Stimulated activated CD4-positive, alpha-beta T cell treated with anti-CD3 and anti-CD28 coated beads, TNF-alpha, amount 100 ng/mL, for 24 hours (primary cell): ENCODE measurements at regions not wholly inside any gene's neighbourhood (a gene's known extent, or its start where the extent isn't known, plus 50 kb on each side); places are given as distances from the start of the nearest gene placed in this dataset.
"Not testable (repeated sequence)": the region's sequence is repeated elsewhere in the genome, so short reads cannot be mapped to it uniquely, and the experiment has no call there.

Experiments used
- DNase-seq, 3 experiments: peaks; one replicate each; pipeline ENCODE4 v3.0.0-alpha.2; 2020; ENCODE audit warnings: low read depth in 3 of 3

GRCh38 chr15:24835301-24835700 lies 119.5 kb upstream of the SNRPN start:
- no peak for DNase-seq

DNA sequence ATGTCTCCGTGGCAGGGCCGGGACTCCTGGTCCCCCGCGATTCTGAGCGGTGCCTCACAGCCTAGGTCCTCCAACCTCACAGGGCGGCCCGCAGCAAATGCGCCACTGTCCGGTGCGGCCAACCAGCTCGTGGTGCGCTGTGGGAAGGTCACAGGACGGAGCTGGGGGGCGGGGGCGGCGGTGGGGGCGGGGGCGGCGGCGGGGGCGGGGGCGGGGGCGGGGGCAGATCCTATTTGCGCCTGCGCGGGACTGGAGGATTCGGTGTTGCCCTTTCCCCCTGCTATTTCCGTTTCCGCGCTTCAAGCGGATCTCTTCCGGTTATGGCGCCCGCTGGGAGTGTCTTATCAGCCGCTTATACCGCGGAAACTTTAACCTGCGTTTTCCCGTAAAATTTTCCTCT lies 106.7 kb upstream of the SNRPN start:
- no peak for DNase-seq

- no peak for DNase-seq
Measured at GRCh38 chr15:24856397-24857390, 98.1 kb upstream of the SNRPN start.

DNA sequence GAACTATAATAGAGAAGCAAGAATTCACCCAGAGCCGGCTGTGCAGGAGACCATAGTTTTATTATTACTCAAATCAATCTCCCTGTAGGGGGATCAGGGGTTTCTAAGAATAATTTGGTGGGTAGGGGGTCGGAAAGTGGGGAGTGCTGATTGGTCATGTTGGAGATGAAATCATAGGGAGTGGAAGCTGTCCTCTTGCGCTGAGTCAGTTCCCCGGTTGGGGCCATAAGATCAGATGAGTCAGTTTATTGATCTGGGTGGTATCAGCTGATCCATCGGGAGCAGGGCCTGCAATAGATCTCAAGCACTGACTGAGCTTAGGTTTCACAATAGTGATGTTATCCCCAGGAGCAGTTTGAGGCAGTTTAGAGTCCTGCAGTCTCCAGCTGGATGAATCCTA lies 97.0 kb upstream of the SNRPN start:
- DNase-seq: no peak

GRCh38 chr15:24858183-24858582 lies 96.6 kb upstream of the SNRPN start:
- DNase-seq: not testable (repeated sequence)

DNA sequence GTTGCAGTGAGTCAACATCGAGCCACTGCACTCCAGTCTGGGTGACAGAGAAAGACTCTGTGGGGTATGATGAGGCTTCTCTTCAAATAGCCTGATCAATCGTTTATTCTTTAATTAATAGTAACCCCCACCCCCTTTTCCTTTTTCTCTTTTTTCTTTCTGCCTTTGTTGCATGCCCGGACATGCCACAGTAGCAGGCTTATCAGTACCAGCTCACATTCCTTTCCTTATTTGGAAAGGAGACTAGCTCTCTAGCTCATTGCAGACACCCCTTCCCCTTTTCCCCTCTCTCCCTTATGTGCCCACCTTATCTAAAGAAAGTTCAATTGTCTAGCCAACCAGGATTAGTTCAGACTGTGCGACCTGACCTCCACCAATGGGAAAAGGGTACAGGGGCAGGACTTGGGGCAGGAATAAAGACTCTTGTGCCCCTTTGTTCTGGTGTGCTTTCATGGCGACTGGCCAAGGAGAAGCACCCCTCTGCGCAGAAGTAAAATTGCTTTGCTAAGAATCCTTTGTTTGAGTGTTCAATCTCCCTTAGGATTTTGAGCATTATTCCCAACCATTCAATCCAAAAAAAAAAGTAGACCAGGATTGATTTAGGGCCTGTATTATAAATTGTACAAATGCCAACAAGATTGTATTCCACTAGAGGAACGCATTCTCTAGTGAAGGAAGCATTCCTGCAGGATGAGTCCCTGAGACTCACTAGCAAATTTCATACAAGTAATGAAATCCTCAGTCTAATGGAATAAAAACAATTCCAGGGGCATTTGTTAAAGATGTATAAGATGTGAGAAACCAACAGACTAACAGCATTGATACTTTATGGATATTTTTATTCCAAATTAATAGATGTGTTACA lies 95.8 kb upstream of the SNRPN start:
- no peak for DNase-seq

DNA sequence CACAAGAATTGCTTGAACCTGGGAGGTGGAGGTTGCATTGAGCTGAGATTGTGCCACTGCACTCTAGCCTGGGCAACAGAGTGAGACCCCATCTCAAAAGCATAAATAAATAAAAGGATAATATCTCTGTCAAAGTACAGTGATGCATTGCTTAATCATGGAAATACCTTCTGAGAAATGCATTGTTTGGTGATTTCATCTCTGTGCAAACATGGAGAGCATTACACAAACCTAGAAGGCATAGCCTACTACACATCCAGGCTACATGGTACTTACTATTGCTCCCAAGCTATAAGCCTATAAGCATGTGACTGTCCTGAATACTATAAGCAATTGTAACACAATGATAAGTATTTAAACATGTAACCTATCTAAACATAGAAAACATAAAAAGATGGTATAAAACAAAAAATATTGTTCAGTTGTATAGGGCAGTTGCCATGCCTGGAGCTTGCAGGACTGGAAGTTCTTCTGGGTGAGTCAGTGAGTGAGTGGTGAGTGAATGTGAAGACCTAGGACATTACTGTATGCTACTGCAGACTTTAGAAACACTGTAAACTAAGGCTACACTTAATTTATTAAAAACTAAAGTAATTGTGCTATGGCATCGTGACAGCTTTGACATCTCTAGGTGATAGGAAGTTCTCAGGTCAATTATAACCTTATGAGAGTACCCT lies 93.6 kb upstream of the SNRPN start:
- DNase-seq: no peak

DNA sequence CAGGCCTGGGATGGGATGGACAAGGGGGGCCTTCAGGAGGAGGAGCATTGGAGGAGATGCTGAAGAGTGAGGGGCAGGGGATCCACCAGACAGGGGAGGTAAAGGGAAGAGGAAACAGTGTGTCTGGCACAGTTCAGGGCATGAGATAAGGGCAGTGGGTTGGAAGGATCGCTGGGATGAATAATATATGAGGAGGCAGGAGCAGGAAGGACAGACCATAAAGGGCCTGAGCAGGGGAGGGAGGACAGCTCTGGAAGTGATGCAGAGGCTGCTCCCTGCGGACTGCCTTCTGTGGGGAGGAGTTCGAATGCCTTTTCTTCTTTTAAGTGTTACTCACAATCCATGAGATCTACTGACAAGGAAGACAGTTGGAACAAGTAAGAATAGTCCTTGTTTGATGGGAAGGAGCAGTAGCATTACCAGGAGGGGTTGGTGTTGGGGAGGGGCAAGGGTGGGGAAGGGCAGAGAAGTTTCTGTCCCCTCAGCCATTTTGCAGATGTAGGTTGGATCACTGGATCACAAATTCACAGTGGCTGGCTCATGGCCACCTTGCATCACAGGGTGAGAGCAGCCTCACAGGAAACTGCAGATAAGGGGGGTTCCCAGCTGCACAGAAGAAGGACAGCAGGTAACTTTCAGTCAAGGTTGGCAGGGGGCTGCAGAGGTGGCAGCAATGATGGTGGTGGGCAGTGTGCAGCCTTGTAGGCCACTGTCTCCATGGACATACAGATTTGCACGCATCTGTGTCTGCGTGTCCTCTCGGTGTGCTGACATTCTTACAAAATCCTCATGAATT lies 91.9 kb upstream of the SNRPN start:
- DNase-seq: no peak

DNA sequence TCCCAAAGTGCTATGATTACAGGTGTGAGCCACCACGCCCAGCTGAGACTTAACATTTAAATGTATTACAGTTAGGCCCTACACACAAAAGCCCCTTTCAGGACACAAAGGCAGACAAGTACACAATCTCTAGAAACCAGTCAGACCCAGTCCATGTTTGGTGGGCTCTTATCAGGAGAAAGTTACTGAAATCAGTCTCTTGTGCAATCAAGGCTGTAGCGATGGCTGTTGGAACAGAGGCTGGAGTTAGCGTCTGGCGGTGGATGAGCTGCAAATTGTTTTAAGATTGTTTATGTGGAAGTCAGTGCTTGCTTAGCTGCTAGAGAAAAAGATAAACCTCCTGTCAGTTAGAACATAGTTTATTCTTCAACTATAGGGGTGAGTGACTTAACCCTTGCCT lies 89.5 kb upstream of the SNRPN start:
- no peak for DNase-seq

GRCh38 chr15:24877174-24877573 lies 77.6 kb upstream of the SNRPN start:
- no peak for DNase-seq

DNA sequence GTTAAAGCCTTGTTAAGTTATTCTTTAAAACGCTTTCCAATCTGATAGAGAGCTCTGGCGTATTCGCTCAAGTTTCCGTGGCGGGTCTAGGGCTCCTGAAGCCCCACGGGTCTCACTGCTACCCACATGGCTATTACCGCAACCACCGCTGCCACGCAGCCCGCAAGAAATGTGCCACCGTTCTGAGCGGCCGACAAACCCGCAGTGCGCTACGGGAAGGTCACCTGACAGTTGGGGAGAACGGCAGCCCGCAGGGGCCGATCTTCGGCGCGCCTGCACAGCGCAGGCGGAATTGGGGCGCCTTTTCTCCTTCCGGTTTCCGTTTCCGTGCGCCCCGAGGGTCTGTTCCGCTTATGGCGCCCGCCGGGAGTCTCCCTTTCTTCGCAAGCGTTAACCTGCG lies 76.6 kb upstream of the SNRPN start:
- no peak for DNase-seq

GRCh38 chr15:24879492-24879891 lies 75.3 kb upstream of the SNRPN start:
- DNase-seq: no peak

GRCh38 chr15:24880663-24881062 lies 74.1 kb upstream of the SNRPN start:
- no peak for DNase-seq

DNA sequence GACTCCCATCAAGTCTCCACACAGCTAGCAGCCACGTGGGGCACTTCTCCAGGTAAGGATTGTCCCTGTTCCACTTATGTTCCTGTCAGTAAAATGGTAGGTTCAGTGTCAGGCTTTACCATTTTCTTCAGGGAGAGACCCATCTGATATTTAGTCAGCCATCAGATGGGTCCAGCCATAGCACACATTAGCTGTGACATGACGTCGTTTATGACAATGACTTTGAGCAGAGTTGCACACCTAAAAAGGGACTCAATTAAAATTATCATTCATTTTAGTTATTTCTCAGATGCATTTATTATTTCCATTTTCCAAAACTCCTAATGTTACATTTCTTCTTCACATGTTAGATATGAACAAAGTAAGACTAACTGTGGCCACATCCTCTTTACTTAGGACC lies 68.2 kb upstream of the SNRPN start:
- DNase-seq: no peak

DNA sequence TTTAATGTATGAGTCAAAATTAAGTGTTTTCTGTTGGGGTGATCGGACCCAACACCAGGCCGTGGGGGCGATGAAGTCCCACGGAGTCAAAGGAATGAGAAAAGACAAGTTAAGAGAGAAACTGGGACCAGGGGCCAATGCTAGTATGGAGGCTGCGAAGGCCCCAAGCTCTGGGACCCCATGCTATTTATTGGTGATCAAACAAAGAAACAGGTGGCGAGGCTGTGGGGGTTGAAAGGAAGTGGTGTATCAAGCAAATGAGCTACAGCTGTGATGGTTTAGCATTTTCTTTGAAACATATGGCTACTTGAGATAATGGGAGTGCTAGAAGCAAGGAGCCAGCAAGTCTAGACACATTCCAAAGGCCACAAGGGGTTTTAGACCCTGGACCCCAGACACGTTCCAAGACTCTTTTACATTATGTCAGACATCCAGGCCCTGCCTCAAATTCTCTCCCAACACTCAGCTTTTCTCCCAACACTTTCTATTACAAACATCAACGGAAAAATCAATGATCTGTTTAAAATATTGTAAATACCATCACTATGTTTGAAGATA lies 56.0 kb upstream of the SNRPN start:
- DNase-seq: no peak

DNA sequence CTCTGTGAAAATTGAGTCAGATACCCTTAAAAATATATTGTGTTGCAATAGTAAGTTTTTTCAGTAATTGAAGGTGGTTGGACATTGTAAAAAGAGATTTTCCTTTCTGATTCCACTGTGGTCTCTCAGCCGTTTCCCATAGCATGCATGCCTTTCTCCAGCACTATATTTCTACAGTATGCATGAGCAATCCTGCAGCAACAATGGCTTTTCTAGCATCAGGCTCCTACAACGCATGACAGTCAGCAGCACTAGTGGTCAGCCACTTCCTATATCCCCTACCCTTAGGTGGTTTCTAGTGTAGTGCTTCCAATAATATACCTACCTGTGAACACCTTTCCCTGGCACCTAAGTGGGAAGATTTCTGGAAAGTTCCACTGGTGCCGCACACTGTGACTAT lies 55.4 kb upstream of the SNRPN start:
- no peak for DNase-seq

- DNase-seq: no peak
Measured at GRCh38 chr15:24899795-24900194, 55.0 kb upstream of the SNRPN start.

DNA sequence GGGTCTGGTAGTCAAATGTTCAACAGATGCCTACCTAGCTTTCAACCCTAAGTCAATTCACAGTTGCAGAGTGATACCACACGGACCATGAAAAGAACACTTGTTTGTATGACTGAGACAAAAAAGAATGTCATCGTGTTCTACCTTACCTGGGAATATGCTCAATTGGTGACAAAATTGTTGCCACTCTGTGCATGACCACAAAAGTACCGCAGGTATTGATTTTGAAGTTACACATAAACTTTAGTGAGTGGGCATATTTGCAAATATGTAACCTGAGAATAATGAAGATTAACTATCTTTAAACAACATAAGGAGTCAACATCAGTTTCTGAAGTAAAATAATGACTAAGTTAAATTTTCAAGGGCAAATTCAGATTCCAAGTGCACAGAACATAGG lies 53.4 kb upstream of the SNRPN start:
- DNase-seq: no peak
